Left renal cortex interstitium (tissue), 4 donors: ENCODE measurements at regions not wholly inside any gene's neighbourhood (a gene's known extent, or its start where the extent isn't known, plus 50 kb on each side); places are given as distances from the start of the nearest gene placed in this dataset.

Experiments used
- DNase-seq, 4 donors: peaks; one replicate each; pipeline ENCODE4 v3.0.0-alpha.2; 2013; ENCODE audit warnings: low read depth in 4 of 4, low spot score in 2 of 4, missing footprints in 1 of 4

DNA sequence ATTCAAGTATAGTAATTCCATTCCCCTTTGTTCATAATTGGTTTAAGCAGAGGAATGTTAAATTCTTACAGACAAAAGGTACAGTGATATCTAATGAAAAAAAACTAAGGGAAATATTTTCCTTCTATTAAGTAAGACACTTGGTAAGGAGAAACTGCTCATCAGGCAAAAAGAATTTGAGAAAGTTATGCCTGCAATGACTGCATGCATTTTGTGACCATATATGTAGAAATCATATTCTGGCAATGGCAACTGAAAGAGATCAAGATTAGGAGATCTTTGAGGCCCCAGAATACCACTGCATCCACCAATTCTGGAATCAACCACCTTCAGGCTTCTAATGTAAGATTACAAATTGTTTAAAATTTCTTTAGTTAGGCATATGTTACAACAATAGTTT, 364.8 kb downstream of the PCDH10 start:
- DNase-seq: no peak

DNA sequence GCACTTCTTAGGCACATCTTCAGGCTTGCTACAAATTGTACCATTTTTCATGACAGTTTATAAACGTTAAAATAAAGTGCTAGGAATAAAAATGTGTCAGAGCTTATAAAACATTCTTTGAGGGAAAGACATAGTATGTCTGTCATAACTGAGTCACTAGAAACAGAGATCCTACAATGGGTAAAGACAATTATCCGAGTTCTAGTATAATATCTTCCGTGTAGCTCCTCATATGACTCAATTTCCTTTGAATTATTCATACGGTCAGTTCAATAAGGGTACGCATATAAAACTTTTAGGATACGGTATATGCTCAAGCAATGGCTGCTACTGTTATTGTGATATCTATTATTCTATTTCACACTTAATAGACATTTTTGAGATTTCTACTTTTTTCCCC, 349.1 kb downstream of the PCDH10 start:
- no peak for DNase-seq

DNA sequence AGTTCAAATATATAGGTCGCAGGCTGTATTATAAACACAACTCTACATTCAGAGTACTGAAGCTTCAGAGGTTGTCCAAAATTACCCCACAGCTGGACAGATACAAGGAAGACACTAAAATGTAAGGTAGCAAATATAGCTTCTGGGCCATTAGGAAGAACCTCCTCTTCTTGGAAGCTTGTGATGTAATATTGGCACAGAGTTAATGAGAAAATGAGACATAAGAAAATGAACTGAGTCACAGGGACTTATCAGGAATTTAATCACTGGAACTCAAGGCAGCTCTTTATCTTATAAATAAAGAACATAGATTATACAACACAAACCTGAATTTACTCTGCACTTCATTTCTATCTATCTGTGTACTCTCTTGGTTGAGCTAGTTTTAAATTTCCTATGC, 344.7 kb downstream of the PCDH10 start:
- DNase-seq: no peak

- no peak for DNase-seq
Measured at GRCh38 chr4:133493241-133493640, 344.1 kb downstream of the PCDH10 start.

DNA sequence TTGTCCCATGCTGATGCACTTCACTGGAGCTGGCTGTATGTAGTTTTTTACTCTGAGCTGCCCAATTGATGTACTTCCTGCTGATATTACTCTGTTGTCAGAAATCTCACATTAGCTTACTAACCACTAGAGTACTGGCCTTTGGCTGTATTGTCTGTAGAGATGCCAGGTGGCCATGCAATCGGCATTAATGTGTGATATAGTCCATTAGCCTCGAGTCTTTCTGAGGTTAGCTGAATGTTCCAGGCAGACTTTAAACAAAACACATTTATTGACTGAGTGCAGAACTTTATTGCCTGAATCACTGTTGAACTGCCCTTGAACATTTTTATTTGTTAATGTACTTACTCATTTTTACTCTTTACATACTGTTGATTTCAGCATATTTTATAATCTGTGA, 335.2 kb downstream of the PCDH10 start:
- DNase-seq: no peak

GRCh38 chr4:133483600-133484246, 334.6 kb downstream of the PCDH10 start:
- DNase-seq: no peak

DNA sequence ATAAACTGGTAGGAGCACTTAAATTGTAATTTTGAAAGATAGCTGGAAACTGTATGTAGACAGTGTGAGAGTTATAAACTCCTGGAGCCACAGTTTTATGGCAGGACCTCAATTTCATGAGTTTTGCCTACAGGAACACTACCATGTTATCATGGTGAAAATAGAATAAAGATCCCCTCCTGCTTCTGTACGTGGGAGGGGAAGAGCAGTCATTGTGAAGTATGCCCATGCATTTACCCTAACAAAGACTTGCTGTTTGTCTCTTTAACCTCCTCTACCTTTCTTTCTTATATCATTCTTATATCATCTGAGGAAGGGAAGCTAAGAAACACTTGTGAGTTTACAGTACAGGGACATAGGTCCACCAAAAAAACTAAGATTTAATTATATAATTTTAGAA, 327.0 kb downstream of the PCDH10 start:
- DNase-seq: no peak

GRCh38 chr4:133474501-133474900, 325.4 kb downstream of the PCDH10 start:
- DNase-seq: no peak

- no peak for DNase-seq
Measured at GRCh38 chr4:133472244-133472643, 323.1 kb downstream of the PCDH10 start.

GRCh38 chr4:133467290-133467947, 318.3 kb downstream of the PCDH10 start:
- DNase-seq: no peak

- no peak for DNase-seq
Measured at GRCh38 chr4:133465022-133465421, 315.9 kb downstream of the PCDH10 start.

- DNase-seq: no peak
Measured at GRCh38 chr4:133464311-133464710, 315.2 kb downstream of the PCDH10 start.

DNA sequence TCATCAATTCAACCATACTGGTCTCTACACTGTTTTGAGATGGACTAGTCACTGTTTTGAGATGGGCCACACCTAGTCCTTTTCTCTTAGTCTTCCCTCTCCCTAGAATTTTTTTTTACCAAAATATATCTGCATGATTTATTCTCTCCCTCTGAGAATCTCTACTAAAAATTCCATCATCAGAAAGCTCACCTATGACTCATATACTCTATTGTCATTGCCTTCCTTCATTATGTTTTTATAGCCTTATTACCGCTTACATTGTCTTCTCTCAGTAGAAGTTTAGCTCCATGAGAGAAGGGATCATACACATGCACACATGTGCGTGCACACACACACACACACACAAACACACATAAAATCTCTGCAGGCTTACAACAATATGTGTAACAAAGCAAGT, 303.6 kb downstream of the PCDH10 start:
- DNase-seq: no peak

- no peak for DNase-seq
Measured at GRCh38 chr4:133450813-133451212, 301.7 kb downstream of the PCDH10 start.

DNA sequence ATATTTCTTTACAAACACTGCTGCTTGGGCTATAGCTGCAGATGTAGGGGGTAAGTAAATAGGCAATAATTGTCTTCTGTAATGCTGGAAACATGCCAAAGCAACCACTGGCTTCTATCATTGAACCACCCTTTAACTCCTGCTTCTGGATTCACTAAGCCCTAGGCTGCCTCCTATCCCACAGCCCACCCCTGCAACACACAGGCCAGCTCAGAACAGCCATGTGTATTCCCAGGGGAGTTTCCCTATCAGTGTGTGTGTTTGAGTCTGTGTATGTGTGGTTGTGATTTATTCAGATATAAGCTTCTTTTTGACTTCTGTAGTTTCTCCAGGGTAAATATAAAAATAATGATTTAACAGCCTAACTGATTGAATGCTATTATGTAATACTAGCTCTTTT, 291.3 kb downstream of the PCDH10 start:
- DNase-seq: no peak

- no peak for DNase-seq
Measured at GRCh38 chr4:133439830-133440229, 290.7 kb downstream of the PCDH10 start.

GRCh38 chr4:133424605-133425004, 275.5 kb downstream of the PCDH10 start:
- peak in 1 of 4 donors; percentile 2 for DNase-seq

GRCh38 chr4:133403913-133404312, 254.8 kb downstream of the PCDH10 start:
- DNase-seq: no peak

DNA sequence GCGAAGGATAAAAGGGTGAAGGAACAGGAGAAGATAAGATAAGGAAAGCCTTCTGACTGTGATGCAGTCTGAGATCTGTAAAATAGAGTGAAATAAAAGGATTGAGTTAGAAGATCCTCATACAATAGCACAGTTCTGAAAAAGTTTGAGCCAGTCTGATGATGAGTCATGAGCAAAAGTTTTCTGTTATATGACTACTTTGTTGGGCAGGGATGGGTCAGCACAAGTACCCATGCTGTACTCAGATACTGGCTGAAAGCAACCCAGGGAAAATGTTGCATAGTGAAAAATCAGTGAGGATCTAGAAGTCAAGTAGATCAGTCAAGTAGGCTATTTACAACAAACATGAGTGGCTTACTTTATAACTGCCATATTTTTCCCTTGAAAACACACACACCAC, 253.5 kb downstream of the PCDH10 start:
- DNase-seq: no peak

- no peak for DNase-seq
Measured at GRCh38 chr4:133394971-133395627, 246.0 kb downstream of the PCDH10 start.

DNA sequence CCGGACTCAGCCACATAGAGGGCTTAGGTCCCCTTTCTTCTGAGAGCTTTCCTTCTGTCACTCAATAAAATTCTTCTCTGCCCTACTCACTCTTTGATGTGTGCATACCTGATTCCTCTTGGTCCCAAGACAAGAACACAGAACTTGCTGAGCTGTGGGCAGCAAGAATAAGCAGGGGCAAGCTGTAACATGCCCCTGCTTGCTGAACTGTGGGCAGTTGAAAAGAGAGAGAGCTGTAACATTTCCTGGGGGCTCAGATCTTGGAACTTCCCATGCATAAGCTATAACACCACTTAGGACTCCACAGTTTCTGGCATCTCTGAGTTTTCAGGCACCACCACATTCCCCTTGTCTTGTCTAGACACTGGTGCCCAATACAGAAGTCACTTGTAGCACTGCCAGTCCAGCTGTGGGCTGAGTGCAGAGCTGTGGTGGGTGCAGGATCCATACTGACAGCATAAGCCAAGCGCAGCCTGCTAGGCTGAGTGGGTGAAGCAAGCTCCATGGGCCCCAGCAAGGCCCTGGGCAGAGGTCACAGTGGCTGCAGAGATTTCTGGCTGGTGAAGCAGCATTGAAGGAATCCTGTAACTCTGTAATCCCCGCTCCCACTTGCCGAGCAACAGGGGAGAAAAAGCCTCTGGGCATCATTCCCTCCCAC, 241.2 kb downstream of the PCDH10 start:
- DNase-seq: no peak

- DNase-seq: no peak
Measured at GRCh38 chr4:133389029-133389428, 239.9 kb downstream of the PCDH10 start.
